Activated CD4-positive, alpha-beta T cell treated with anti-CD3 and anti-CD28 coated beads, Interleukin-2, Interleukin-4, amounts not matched to agents 100 ng/mL and 50 ng/mL, durations not matched to agents 16 hours and 8 hours (primary cell): ENCODE measurements at regions not wholly inside any gene's neighbourhood (a gene's known extent, or its start where the extent isn't known, plus 50 kb on each side); places are given as distances from the start of the nearest gene placed in this dataset.
A peak's percentile ranks its signal among the peaks of the same experiment; 100 is the strongest.
"Not testable (repeated sequence)": the region's sequence is repeated elsewhere in the genome, so short reads cannot be mapped to it uniquely, and the experiment has no call there.

Source experiments
- DNase-seq: peaks from one replicate; pipeline ENCODE4 v3.0.0-alpha.2; 2020; ENCODE audit warnings: low spot score

DNA sequence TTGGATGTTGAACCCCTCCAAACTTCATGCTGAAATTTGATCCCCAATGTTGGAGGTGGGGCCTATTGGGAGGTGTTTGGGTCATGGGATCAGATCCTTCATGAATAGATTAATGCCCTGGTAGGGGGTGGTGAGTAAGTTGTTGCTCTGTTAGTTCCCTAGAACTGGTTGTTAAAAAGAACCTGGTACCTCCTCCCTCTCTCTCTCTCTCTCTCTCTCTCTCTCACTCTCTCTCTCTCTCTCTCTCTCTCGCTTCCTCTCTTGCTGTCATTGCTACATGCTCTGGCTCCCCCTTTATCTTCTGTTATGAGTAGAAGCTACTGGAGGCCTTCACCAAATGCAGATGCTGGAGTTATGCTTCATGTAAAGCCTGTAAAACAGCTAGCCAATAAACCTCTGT lies 498.2 kb upstream of the NR5A2 start:
- DNase-seq = no peak

DNA sequence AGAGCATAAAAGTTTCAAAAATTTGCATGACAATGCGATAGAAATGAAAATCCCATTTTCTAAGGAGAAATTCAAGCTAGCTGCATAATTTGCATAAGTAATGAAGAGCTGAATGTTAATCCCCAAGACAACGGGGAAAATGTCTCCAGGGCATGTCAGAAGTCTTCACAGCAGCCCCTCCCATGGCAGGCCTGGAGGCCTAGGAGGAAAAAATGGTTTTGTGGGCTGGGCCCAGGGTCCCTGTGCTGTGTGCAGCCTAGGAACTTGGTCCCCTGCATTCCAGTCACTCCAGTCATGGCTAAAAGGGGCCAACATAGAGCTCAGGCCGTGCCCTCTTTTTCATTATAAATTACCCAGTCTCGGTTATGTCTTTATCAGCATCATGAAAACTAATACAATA lies 494.1 kb upstream of the NR5A2 start:
- DNase-seq = not testable (repeated sequence)

DNA sequence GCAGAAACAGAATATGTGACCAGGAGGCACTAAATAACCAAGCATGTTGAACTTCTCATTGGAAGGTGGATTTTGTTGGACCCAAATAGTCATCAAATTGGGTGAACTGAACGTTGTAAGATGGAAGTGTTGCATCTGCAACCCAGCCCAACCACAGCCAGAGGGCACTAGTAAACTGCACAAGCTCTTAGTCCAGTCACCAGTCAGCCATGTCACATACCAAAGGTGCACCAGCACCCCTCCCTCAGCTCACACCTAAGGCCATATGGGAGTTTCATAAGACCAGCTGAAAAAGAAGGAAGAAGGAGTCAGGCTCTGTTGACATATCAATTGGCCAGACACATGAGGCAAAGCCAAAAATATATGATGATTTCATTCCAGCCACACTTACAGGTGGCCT lies 481.7 kb upstream of the NR5A2 start:
- DNase-seq = no peak

DNA sequence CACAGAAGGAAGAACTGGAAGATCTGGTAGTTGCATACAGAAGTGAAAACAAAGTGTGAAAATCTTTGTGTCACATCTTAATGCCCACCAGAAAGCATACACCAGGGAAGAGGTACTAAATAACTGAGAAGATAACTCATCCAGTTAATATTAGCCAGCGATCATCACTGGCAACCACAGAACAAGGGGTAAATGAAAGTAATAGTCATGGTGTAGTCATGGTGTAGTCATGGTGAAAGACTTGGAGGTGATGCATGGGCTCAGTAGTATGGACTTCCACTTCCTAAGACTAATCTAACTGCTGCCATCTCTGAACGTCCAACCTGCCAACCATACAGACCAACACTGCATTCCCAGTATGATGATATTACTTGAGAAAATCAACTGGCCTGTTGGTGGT lies 481.2 kb upstream of the NR5A2 start:
- DNase-seq = no peak

DNA sequence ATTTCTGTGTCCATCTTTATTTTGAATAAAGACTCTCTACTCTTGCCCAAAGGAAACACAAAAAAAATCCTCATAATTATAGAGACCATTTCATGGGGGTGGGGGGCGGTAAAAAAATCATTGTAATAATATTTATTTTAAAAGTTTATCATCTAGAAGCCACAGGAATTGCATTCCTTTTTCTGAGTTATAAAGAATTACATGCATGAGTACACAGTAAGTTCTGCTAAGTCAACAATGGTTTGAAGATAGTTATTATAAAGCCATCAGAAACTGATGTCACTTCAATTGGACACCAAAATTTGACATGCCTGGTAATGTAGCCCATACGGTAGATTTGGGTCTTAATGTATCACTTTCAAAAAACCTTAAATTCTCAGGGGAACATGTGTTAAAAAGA lies 478.1 kb upstream of the NR5A2 start:
- no peak for DNase-seq

DNA sequence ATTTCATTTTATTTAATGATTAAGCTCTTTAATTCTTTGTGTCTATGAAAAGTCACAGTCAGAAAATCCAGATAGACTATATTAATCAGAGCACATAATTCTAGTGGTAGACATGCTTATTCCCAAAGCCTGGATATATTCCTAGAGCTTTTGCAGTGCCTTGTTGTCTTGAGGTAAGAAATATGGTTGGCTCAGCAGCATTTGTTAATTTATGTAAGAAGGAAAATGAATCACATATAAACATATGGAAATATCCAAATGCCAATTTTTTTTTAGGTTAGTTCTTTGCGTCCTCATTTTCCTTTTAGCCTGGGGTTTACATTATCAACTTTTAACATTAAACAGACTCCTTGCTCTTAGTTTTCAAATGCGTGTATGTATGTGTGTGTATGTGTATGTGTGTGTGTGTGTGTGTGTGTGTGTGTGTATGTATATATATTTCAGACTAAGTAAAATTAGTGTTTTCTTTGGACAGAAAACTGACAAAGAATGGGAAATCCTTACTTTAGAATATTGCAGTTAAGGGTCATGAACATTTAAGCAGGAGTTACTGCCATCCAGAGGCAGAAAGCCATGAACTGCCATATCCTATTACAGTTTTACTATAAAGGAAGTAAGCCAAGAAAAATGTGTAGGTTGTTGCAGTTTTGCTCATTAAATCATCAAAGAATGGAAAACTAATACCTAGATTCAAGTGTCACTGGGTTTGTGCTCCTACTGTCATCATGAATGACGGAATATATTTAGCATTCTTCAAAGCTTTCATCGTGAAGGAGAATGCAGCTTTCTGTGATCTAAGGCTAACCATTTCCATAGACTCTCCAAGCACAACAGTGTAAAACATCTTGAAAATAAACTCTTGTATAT lies 477.1 kb upstream of the NR5A2 start:
- no peak for DNase-seq

DNA sequence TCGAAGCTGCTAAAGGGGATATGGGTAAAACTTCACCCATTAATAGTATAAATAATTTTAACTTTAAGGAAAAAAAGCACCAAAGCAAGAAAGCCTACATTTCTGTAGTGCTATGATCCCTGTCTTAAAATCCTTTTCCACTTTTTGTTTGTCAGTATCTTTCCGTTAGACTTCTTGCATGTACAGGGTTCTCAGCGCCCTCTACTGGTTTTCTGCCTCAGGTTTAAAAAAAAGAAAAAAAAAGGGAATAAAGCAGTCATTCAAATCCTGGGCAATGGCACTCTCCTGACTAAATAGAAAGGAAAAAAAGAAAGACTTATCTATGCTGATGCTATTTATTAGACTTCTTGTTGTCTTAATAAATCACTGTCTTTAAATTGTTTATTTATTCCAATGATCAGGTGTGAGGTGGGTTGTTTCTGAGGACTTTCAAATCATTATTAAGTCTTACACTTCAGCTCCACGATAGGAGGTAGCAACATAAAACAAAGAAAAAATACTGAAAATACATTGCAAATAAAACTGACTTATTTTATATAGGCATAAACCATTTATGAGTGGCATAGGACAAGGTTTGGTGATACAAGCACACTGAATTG lies 475.4 kb upstream of the NR5A2 start:
- DNase-seq = peak; percentile 33

DNA sequence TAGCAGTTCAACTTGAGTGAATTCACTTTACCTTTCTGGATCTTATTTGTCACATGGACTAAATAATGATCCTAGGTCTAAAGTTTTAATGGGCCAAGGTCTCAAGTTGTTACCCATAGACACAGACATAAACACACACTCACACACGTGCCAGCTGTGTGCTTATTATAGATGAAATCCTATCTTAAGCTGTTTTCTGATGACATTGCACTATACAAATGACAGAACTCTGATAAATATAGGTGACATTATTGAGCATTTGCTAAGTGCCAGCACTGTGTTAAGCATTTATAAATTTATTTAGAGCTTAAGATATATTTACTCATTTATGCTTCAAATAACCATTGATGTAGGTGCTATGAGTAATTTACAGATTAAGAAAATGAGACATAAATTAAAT lies 474.4 kb upstream of the NR5A2 start:
- no peak for DNase-seq

DNA sequence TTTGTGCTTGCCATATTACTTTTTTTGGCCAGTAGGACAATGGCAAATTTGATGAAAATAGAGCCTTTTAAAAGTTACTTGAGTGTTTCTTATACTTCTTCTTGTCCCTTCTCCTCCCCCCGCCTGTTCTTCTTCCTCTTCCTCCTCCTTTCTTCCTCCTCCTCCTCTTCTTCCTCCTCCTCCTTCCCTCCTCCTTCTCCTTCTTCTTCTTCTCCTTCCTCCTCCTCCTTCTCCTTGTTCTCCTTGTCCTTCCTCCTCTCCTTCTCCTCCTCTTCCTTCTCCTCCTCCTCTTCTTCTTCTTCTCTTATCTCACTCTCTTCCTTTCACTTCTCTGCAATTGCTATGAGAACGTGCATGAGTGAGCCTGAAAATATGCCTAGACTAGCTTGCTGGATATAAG lies 466.2 kb upstream of the NR5A2 start:
- no peak for DNase-seq

DNA sequence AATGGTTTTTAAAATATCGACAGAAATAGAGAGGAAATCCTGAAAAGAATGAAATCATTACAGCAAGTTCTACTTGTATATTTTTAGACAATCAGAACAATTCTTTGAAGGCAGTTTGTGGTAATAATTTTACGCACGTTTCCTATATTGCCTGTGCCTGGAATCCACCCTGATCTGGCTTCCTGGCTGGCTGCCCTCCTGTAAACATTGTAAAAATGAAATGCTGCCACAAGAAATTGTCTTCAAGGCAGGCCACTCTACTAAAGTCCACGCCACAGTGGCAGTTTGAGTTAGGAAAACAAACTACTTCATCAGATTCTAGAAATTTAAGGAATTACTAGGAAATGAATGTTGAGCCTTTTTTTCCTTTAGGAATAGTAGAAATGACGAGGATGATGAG lies 454.5 kb upstream of the NR5A2 start:
- DNase-seq = no peak

DNA sequence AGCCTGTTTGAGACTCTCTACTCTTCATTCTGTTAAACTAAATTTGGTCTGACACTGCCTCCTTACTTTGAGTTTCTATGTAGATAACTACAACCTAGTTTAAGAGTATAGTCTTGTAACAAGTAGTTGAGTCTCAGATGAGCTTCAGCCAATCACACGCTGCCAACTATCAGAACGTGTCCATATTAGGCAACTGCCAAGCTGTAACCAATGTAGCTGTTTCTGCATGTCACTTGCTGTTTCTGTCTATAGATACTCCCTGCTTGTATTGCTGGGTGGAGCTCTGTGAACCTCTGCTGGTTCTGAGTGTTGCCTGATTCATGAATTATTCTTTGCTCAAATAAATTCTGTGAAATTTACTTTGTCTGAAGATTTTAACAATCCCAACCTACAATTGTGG lies 452.6 kb upstream of the NR5A2 start:
- DNase-seq = no peak

DNA sequence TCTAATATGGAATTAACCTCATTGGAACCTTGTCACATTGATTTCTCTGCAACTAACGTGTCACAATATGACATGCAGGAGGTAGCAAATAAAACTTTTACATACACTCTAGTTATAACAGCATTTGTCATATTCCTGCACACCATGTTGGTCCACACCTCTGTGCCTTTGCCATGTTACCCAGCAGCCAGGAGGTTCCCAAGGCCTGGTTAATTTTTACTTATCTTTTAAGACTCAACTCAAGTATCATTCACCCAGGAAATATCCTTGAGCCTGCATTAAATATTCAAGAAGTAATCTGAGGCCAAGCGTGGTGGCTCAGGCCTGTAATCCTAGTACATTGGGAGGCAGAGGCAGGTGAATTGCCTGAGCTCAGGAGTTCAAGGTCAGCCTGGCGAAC lies 447.2 kb upstream of the NR5A2 start:
- DNase-seq = no peak

DNA sequence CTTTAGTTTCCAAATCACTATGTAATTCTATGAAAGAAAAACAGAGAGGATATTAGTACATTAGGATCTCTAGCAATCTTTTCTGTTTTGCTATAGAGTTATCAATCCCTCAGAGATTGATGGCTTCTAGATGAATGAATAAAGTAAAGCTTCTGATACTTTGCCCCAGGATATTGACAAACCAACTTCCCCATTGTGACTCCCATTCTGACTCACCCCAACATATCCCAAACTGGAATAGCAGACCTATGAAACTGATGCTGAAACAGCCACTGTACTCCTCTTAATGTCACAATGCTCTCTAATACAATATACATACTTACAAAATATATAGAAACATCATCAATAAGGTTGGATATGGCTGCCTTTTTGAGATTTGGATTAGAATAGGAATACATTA lies 442.1 kb upstream of the NR5A2 start:
- DNase-seq = no peak

DNA sequence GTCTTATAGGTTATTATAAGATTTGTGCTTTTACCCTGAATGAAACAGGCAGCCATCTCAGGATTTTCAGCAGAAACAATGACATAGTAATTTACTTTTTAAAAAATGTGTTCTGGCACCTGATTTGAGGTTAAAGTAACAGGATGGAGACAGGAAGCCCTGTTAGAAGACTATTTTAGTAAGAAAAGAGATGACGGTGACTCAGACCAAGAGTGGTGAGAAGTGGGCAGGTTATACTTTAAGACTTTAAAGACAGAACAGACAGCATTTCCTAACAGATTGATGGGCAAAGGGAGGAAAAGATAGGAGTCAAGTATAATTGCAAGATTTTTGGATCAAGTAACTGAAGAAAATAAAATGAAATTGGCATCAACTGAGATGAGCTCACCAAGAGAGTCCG lies 436.8 kb upstream of the NR5A2 start:
- DNase-seq = peak; percentile 27

DNA sequence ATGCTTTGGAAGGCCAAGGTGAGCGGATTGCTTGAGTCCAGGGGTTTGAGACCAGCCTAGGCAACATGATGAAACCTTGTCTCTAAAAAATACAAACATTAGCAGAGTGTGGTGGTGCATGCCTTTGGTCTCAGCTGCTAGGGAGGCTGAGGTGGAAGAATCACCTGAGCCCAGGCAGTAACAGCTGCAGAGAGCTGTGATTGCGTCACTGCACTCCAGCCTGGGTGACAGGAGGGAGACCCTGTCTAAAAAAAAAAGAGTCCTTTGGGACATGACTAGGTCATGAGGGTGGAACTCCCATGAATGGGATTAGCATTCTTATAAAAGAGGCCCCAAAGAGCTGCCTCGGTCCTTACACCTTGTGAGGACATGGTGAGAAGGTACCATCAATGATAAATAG lies 436.0 kb upstream of the NR5A2 start:
- DNase-seq = no peak

DNA sequence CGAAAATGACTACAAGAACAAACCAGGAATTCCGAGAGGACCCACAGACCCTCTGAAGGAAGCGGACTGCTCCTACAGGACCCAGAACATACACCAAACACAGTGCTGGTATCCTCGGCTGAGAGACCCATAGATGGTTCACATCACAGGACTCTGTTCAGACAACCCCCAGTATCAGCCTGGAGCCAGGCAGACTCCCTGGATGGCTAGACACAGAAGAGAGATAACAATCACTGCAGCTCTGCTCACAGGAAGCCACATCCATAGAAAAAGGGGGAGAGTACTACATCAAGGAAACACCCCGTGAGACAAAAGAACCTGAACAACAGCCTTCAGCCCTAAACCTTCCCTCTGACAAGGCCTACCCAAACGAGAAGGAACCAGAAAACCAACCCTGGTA lies 434.0 kb upstream of the NR5A2 start:
- DNase-seq = no peak

DNA sequence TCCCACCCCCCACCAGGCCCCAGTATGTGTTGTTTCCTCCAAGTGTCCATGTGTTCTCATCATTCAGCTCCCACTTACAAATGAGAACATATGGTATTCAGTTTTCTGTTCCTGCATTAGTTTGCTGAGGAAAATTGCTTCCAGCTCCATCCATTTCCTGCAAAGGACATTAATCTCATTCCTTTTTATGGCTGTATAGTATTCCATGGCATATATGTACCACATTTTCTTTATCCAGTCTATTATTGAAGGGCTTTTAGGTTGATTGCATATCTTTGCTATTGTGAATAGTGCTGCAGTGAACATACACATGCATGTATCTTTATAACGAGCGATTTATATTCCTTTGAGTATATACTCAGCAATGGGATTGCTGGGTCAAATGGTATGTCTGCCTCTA lies 431.1 kb upstream of the NR5A2 start:
- DNase-seq = not testable (repeated sequence)

DNA sequence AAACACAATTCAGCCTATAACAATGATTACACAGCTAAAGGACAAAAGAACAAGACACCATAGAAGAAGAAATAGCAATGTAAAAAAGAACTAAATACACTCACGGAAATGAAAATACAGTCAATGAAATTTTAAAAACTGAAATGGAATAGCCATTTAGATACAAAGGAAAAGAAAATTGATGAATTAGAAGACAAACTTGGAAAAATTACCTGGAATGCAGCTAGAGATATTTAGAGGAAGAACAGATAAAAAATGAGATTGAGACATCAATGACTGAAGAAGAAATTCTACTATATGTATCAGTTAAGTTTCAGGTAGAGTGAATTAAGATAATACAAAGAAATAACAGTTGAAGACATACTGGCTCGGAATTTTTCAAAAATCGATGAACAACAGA lies 430.4 kb upstream of the NR5A2 start:
- DNase-seq = no peak

DNA sequence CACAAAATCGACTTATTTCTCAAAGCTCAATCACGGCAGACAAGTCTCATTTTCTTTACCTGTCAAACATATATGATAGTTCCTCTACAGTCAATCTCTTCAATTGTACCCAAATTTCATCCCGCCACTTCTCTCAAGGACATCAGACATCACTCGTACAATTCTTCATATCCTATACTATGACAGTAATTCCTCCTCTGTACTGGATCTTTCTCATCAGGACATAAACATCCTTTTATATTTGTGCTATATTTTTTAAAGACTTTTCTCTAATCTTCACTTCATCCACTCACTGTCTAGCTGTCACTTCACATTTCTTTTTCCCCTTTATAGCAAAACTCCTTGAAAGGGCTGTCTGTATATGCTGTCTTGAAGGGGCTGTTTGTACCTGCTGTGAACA lies 419.1 kb upstream of the NR5A2 start:
- DNase-seq = no peak

DNA sequence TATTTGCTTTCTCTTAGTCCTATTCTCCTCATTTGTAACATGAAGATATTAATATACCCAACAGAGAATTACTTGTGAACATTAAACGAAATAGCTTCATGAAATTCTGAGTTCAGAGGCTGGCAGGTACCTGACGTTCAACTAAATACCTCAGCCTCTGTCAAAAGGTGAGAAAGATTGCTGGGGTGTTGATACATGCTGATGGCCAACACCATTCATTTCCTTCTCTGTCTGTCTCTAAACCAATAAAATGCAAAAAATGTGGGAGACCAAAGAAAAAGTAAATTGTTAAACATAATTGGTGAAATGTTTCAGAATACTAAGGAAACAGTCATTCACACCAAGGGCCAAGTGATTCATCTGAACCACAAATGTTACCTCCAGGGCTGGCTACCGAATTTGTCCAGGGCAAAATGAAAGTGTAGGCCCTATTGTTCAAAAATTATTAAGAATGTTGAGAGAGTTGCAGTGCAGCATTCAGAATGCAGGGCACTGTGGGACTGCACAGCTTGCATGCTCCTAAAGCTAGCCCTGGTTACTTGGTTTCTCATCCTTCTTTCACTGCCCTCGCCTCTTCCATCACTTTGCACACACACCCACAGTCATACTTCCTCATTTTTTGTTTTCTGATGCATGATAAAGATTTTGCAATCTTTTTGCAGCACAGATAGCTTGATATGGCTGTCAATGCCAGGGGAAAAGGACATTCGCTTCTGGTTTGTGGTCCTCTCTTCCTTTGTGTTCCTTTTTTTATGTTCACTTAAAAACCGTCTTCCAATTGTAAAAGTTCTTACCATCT lies 414.3 kb upstream of the NR5A2 start:
- DNase-seq = no peak

DNA sequence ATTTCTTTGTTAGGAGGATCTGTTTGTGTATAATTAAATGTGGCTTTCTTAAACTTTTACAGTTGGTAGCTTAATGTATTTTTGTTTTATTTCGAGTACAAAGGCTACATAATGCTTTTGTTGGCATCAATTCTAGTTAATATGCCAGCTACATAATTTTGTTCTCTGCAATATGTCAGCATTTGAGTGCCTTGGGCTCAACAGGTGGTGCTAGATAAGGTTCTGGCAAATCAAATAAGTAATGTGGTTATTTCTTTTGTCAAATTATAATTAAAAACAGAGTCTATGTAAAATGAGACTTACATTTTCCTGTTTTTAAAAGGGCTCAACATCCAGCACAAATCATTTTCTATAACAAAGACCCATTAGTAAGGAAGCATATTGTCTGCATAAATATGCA lies 410.6 kb upstream of the NR5A2 start:
- no peak for DNase-seq

DNA sequence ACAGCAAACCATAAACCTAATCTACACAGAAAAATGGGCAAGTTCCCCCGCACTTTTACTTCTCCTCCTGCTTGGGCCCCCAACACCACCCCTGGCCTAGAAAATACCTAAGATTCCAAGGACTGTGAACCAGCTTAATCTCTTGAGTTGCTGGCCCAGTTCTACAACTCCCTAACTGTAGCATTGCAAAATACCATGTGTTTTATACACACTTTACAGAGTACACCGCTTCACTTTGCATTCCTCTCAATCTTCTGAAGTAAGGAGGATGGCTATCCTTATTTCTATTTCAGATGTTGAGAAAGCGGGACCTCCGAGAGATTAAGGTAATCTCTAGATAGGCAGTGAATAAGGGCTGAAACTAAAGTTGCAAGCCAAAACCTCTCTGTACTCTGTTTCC lies 408.3 kb upstream of the NR5A2 start:
- no peak for DNase-seq

DNA sequence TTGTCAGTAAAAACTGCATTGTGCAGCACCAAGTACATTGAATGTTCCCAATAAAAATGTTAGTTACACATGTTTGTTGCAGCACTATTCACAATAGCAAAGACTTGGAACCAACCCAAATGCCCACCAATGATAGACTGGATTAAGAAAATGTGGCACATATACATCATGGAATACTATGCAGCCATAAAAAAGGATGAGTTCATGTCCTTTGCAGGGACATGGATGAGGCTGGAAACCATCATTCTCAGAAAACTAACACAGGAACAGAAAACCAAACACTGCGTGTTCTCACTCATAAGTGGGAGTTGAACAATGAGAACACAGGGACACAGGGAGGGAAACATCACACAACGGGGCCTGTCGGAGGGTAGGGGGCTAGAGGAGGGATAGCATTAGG lies 401.3 kb upstream of the NR5A2 start:
- not testable (repeated sequence) for DNase-seq
